ENCODE measurements at regions not wholly inside any gene's neighbourhood (a gene's known extent, or its start where the extent isn't known, plus 50 kb on each side); places are given as distances from the start of the nearest gene placed in this dataset.
"Not testable (repeated sequence)": the region's sequence is repeated elsewhere in the genome, so short reads cannot be mapped to it uniquely, and the experiment has no call there.

- H3K4me3 ChIP-seq (ENCODE audit: low read length); DNase-seq (ENCODE audit: low read depth, low spot score): not testable (repeated sequence)
These were observed 108.0 kb upstream of the PRSS1 start for GRCh38 chr7:142641252-142641651.

GRCh38 chr7:142638581-142638980 is 110.7 kb upstream of the PRSS1 start:
- no peak overlapping the region for H3K4me3 ChIP-seq (ENCODE audit: low read length)
- no peak for DNase-seq (ENCODE audit: low read depth, low spot score)

GRCh38 chr7:142637240-142637639 is 112.0 kb upstream of the PRSS1 start:
- no peak overlapping the region for H3K4me3 ChIP-seq (ENCODE audit: low read length)

GRCh38 chr7:142636751-142637150 is 112.5 kb upstream of the PRSS1 start:
- no peak overlapping the region for H3K4me3 ChIP-seq (ENCODE audit: low read length)
- DNase-seq (ENCODE audit: low read depth, low spot score): no peak

More at GRCh38 chr7:142637240-142637639, 112.0 kb upstream of the PRSS1 start:
- no peak for DNase-seq (ENCODE audit: low read depth, low spot score)

GRCh38 chr7:142636107-142636506 is 113.2 kb upstream of the PRSS1 start:
- H3K4me3 ChIP-seq (ENCODE audit: low read length); DNase-seq (ENCODE audit: low read depth, low spot score): not testable (repeated sequence)

GRCh38 chr7:142632271-142633134 is 116.8 kb upstream of the PRSS1 start:
- peak; percentile 63 for DNase-seq (ENCODE audit: low read depth, low spot score)
- H3K4me3 ChIP-seq (ENCODE audit: low read length): no peak overlapping the region

- no peak for DNase-seq (ENCODE audit: low read depth, low spot score)
- H3K4me3 ChIP-seq (ENCODE audit: low read length): no peak overlapping the region
These were observed 119.5 kb upstream of the PRSS1 start for GRCh38 chr7:142629588-142630260.

- no peak for DNase-seq (ENCODE audit: low read depth, low spot score)
- no peak overlapping the region for H3K4me3 ChIP-seq (ENCODE audit: low read length)
These were observed 120.3 kb upstream of the PRSS1 start for GRCh38 chr7:142628945-142629344.

GRCh38 chr7:142627223-142627622 is 122.0 kb upstream of the PRSS1 start:
- not testable (repeated sequence) for H3K4me3 ChIP-seq (ENCODE audit: low read length); DNase-seq (ENCODE audit: low read depth, low spot score)

- no peak overlapping the region for H3K4me3 ChIP-seq (ENCODE audit: low read length)
- DNase-seq (ENCODE audit: low read depth, low spot score): peak; percentile 45
These were observed 122.7 kb upstream of the PRSS1 start for GRCh38 chr7:142626420-142627035.

- not testable (repeated sequence) for DNase-seq (ENCODE audit: low read depth, low spot score); H3K4me3 ChIP-seq (ENCODE audit: low read length)
These were observed 124.1 kb upstream of the PRSS1 start for GRCh38 chr7:142625216-142625615.

GRCh38 chr7:142620402-142620801 is 128.9 kb upstream of the PRSS1 start:
- DNase-seq (ENCODE audit: low read depth, low spot score): no peak
- H3K4me3 ChIP-seq (ENCODE audit: low read length): no peak overlapping the region

GRCh38 chr7:142618655-142619351 is 130.5 kb upstream of the PRSS1 start:
- H3K4me3 ChIP-seq (ENCODE audit: low read length): no peak overlapping the region
- DNase-seq (ENCODE audit: low read depth, low spot score): no peak

GRCh38 chr7:142616842-142617241 is 132.4 kb upstream of the PRSS1 start:
- H3K4me3 ChIP-seq (ENCODE audit: low read length): no peak overlapping the region
- DNase-seq (ENCODE audit: low read depth, low spot score): no peak

GRCh38 chr7:142616121-142616643 is 133.1 kb upstream of the PRSS1 start:
- no peak for DNase-seq (ENCODE audit: low read depth, low spot score)

GRCh38 chr7:142615508-142615907 is 133.8 kb upstream of the PRSS1 start:
- no peak for DNase-seq (ENCODE audit: low read depth, low spot score)
- no peak overlapping the region for H3K4me3 ChIP-seq (ENCODE audit: low read length)

More at GRCh38 chr7:142616121-142616643, 133.1 kb upstream of the PRSS1 start:
- H3K4me3 ChIP-seq (ENCODE audit: low read length): no peak overlapping the region

- no peak overlapping the region for H3K4me3 ChIP-seq (ENCODE audit: low read length)
- no peak for DNase-seq (ENCODE audit: low read depth, low spot score)
These were observed 135.2 kb upstream of the PRSS1 start for GRCh38 chr7:142614116-142614515.

- no peak for DNase-seq (ENCODE audit: low read depth, low spot score)
- H3K4me3 ChIP-seq (ENCODE audit: low read length): no peak overlapping the region
These were observed 136.9 kb upstream of the PRSS1 start for GRCh38 chr7:142612237-142612881.
